Karpas-422 (cell line): ENCODE measurements at regions not wholly inside any gene's neighbourhood (a gene's known extent, or its start where the extent isn't known, plus 50 kb on each side); places are given as distances from the start of the nearest gene placed in this dataset.

Experiments used
- DNase-seq: peaks from one replicate; pipeline ENCODE4 v3.0.0-alpha.2; 2015
- H2AFZ ChIP-seq: fragments of 200-600 bp; sonication (generic); 2 replicates; pipeline ENCODE4 v1.6.1; 2014; ENCODE audit warnings: antibody characterized with exemption, low read length, mixed read lengths
- H3K27ac ChIP-seq: fragments of 200-600 bp; sonication (generic); 2 replicates; pipeline ENCODE4 v1.5.1; 2014; ENCODE audit warnings: mild to moderate bottlenecking, low read length, moderate library complexity
- H3K27me3 ChIP-seq: fragments of 200-600 bp; sonication (generic); 2 replicates; pipeline ENCODE4 v1.6.1; 2014; ENCODE audit warnings: low read length, mixed read lengths
- H3K36me3 ChIP-seq: fragments of 200-600 bp; sonication (generic); 2 replicates; pipeline ENCODE4 v1.6.1; 2014; ENCODE audit warnings: low read length, mixed read lengths; ENCODE audit not compliant: insufficient read depth
- H3K4me1 ChIP-seq: fragments of 200-600 bp; sonication (generic); 2 replicates; pipeline ENCODE4 v1.6.1; 2014; ENCODE audit warnings: mild to moderate bottlenecking, low read length, mixed read lengths
- H3K4me2 ChIP-seq: fragments of 200-600 bp; sonication (generic); 2 replicates; pipeline ENCODE4 v1.6.1; 2014; ENCODE audit warnings: low read length, low read depth, mild to moderate bottlenecking; ENCODE audit not compliant: poor library complexity, severe bottlenecking
- H3K4me3 ChIP-seq: fragments of 200-600 bp; sonication (generic); 2 replicates; pipeline ENCODE4 v1.5.1; 2014; ENCODE audit warnings: mild to moderate bottlenecking, antibody characterized with exemption, low read length, mixed read lengths
- H3K79me2 ChIP-seq: fragments of 200-600 bp; sonication (generic); 2 replicates; pipeline ENCODE4 v1.6.1; 2014; ENCODE audit warnings: mild to moderate bottlenecking, low read length, mixed read lengths
- H3K9ac ChIP-seq: fragments of 200-600 bp; sonication (generic); 2 replicates; pipeline ENCODE4 v1.6.0; 2014; ENCODE audit warnings: low read length
- H3K9me2 ChIP-seq: fragments of 200-600 bp; sonication (generic), shearing (Covaris generic); replicated peaks from 2 replicates; pipeline ENCODE4 v1.6.0; 2014; ENCODE audit warnings: mild to moderate bottlenecking, low read length, moderate library complexity; ENCODE audit not compliant: insufficient read depth
- H3K9me3 ChIP-seq: fragments of 300-700, 200-600 bp; sonication (generic); 2 replicates; pipeline ENCODE4 v1.6.1; 2014; ENCODE audit warnings: low read length, mixed read lengths
- H4K20me1 ChIP-seq: fragments of 200-600 bp; sonication (generic); 2 replicates; pipeline ENCODE4 v1.6.1; 2014; ENCODE audit warnings: mild to moderate bottlenecking, antibody characterized with exemption, low read length, low read depth; ENCODE audit not compliant: insufficient read depth

GRCh38 chr5:73290242-73290641 is 117.2 kb downstream of the TMEM174 start:
- H2AFZ ChIP-seq, result no peak overlapping the region
- H3K79me2 ChIP-seq, result no peaks in the 10 kb centered on the region
- no peak overlapping the region for H3K27ac ChIP-seq
- H3K27me3 ChIP-seq, result no peaks in the 10 kb centered on the region
- H3K36me3 ChIP-seq, result no peaks in the 10 kb centered on the region
- H3K4me3 ChIP-seq, result no peak overlapping the region
- no peaks in the 10 kb centered on the region for H3K9me2 ChIP-seq
- H3K4me2 ChIP-seq, result no peak overlapping the region
- no peaks in the 10 kb centered on the region for H3K4me1 ChIP-seq
- H4K20me1 ChIP-seq, result no peaks in the 10 kb centered on the region
- H3K9me3 ChIP-seq, result no peaks in the 10 kb centered on the region
- no peak overlapping the region for H3K9ac ChIP-seq
- no peak for DNase-seq

GRCh38 chr5:73288803-73289720 is 116.1 kb downstream of the TMEM174 start:
- DNase-seq, result no peak
- H3K4me2 ChIP-seq, result no peak overlapping the region
- H3K9ac ChIP-seq, result no peak overlapping the region
- no peaks in the 10 kb centered on the region for H3K27me3 ChIP-seq
- no peaks in the 10 kb centered on the region for H3K9me2 ChIP-seq
- H4K20me1 ChIP-seq, result no peaks in the 10 kb centered on the region
- H3K9me3 ChIP-seq, result no peaks in the 10 kb centered on the region
- H2AFZ ChIP-seq, result no peak overlapping the region
- H3K4me1 ChIP-seq, result no peaks in the 10 kb centered on the region
- no peaks in the 10 kb centered on the region for H3K79me2 ChIP-seq
- no peak overlapping the region for H3K4me3 ChIP-seq
- no peak overlapping the region for H3K27ac ChIP-seq
- H3K36me3 ChIP-seq, result no peaks in the 10 kb centered on the region

- DNase-seq, result no peak
- Histone ChIP-seq H4K20me1 (no peaks in the 10 kb centered on the region), H3K79me2 (no peaks in the 10 kb centered on the region), H3K27ac (no peak overlapping the region), H3K27me3 (no peaks in the 10 kb centered on the region), H3K4me3 (no peak overlapping the region), H3K36me3 (no peaks in the 10 kb centered on the region), H3K4me1 (no peaks in the 10 kb centered on the region), H3K4me2 (no peak overlapping the region), H3K9ac (no peak overlapping the region), H3K9me2 (no peaks in the 10 kb centered on the region), H2AFZ (no peak overlapping the region), H3K9me3 (no peaks in the 10 kb centered on the region)
Observed at GRCh38 chr5:73286896-73287295, 113.9 kb downstream of the TMEM174 start.

GRCh38 chr5:73284985-73285384 is 112.0 kb downstream of the TMEM174 start:
- no peak overlapping the region for H3K4me3 ChIP-seq
- no peak overlapping the region for H2AFZ ChIP-seq
- H4K20me1 ChIP-seq, result no peaks in the 10 kb centered on the region
- H3K27ac ChIP-seq, result no peak overlapping the region
- no peaks in the 10 kb centered on the region for H3K27me3 ChIP-seq
- no peaks in the 10 kb centered on the region for H3K9me3 ChIP-seq
- no peaks in the 10 kb centered on the region for H3K9me2 ChIP-seq
- no peak overlapping the region for H3K9ac ChIP-seq
- H3K4me2 ChIP-seq, result no peak overlapping the region
- no peaks in the 10 kb centered on the region for H3K36me3 ChIP-seq
- DNase-seq, result no peak
- no peaks in the 10 kb centered on the region for H3K4me1 ChIP-seq
- no peaks in the 10 kb centered on the region for H3K79me2 ChIP-seq

- no peak for DNase-seq
- Histone ChIP-seq H3K4me2 (no peak overlapping the region), H3K9me2 (no peaks in the 10 kb centered on the region), H3K27ac (no peak overlapping the region), H2AFZ (no peak overlapping the region), H3K4me1 (no peaks in the 10 kb centered on the region), H4K20me1 (no peaks in the 10 kb centered on the region), H3K79me2 (no peaks in the 10 kb centered on the region), H3K36me3 (no peaks in the 10 kb centered on the region), H3K27me3 (no peaks in the 10 kb centered on the region), H3K9ac (no peak overlapping the region), H3K9me3 (no peaks in the 10 kb centered on the region), H3K4me3 (no peak overlapping the region)
Observed at GRCh38 chr5:73284220-73284795, 111.3 kb downstream of the TMEM174 start.

- H3K4me1 ChIP-seq, result no peaks in the 10 kb centered on the region
- DNase-seq, result no peak
- H3K9ac ChIP-seq, result no peak overlapping the region
- no peaks in the 10 kb centered on the region for H3K79me2 ChIP-seq
- H3K9me2 ChIP-seq, result no peaks in the 10 kb centered on the region
- H3K4me2 ChIP-seq, result no peak overlapping the region
- H3K27me3 ChIP-seq, result no peaks in the 10 kb centered on the region
- H3K4me3 ChIP-seq, result no peak overlapping the region
- no peaks in the 10 kb centered on the region for H3K9me3 ChIP-seq
- no peak overlapping the region for H2AFZ ChIP-seq
- no peaks in the 10 kb centered on the region for H4K20me1 ChIP-seq
- H3K36me3 ChIP-seq, result no peaks in the 10 kb centered on the region
- H3K27ac ChIP-seq, result no peak overlapping the region
Observed at GRCh38 chr5:73282923-73283322, 109.9 kb downstream of the TMEM174 start.

GRCh38 chr5:73282383-73282782 is 109.4 kb downstream of the TMEM174 start:
- no peak overlapping the region for H3K27ac ChIP-seq
- H3K4me3 ChIP-seq, result no peak overlapping the region
- no peak for DNase-seq
- no peaks in the 10 kb centered on the region for H3K36me3 ChIP-seq
- no peak overlapping the region for H3K9ac ChIP-seq
- H3K79me2 ChIP-seq, result no peaks in the 10 kb centered on the region
- H3K9me2 ChIP-seq, result no peaks in the 10 kb centered on the region
- H3K27me3 ChIP-seq, result no peaks in the 10 kb centered on the region
- no peaks in the 10 kb centered on the region for H3K4me1 ChIP-seq
- H2AFZ ChIP-seq, result no peak overlapping the region
- H3K9me3 ChIP-seq, result no peaks in the 10 kb centered on the region
- no peaks in the 10 kb centered on the region for H4K20me1 ChIP-seq
- no peak overlapping the region for H3K4me2 ChIP-seq

GRCh38 chr5:73280821-73281746 is 108.1 kb downstream of the TMEM174 start:
- Histone ChIP-seq H3K27me3 (no peaks in the 10 kb centered on the region), H3K4me2 (no peak overlapping the region)

More at GRCh38 chr5:73280821-73281746, 108.1 kb downstream of the TMEM174 start:
- no peak overlapping the region for H2AFZ ChIP-seq
- H3K36me3 ChIP-seq, result no peaks in the 10 kb centered on the region
- H3K9me2 ChIP-seq, result no peaks in the 10 kb centered on the region
- H3K79me2 ChIP-seq, result no peaks in the 10 kb centered on the region
- H3K4me1 ChIP-seq, result no peaks in the 10 kb centered on the region
- DNase-seq, result no peak
- H3K4me3 ChIP-seq, result no peak overlapping the region
- H3K9ac ChIP-seq, result no peak overlapping the region
- no peaks in the 10 kb centered on the region for H3K9me3 ChIP-seq
- H4K20me1 ChIP-seq, result no peaks in the 10 kb centered on the region
- H3K27ac ChIP-seq, result no peak overlapping the region
